CD4-positive, alpha-beta T cell treated with Interleukin-15 for 4 hours (primary cell): ENCODE measurements at regions not wholly inside any gene's neighbourhood (a gene's known extent, or its start where the extent isn't known, plus 50 kb on each side); places are given as distances from the start of the nearest gene placed in this dataset.
"Not testable (repeated sequence)": the region's sequence is repeated elsewhere in the genome, so short reads cannot be mapped to it uniquely, and the experiment has no call there.

Source experiments
- DNase-seq: peaks from one replicate; pipeline ENCODE4 v3.0.0-alpha.2; 2020; ENCODE audit warnings: low spot score

DNA sequence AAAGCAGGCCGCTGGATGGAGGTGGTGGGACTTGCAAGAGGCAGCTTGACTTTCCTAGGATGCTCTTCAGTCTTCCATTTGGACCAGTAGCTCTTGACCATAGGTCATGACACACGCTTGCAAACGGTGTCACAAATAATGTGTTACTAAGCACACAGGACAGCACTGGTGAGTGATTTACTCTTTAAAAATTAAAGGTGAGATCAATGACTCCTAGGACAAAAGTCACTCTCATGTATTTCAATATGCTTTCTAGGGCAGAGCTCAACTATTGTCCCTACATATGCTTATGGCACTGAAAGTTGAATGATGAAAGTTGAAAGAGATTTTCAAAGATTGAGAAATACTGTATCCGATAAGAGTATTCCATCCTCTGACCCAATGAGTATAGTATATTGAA is 496.7 kb downstream of the EBF1 start:
- DNase-seq, result no peak

DNA sequence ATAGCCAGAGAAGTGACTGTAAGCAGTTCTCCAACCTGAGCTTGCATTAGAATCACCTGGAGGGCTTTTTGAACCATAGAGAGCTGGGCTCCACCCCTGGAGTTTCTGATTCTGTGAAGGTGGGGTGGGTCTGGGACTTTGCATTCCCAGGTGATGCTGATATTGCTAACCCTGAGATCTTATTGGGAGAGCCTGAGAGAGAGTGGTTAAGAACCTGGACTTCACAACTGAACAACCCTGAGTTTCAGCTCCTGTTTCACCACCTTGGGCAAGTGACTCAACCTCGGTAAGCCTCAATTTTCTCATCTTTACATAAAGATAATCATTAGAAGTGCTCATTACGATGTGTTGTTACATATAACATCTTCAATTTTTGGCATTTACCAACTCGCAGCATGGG is 498.6 kb downstream of the EBF1 start:
- no peak for DNase-seq

DNA sequence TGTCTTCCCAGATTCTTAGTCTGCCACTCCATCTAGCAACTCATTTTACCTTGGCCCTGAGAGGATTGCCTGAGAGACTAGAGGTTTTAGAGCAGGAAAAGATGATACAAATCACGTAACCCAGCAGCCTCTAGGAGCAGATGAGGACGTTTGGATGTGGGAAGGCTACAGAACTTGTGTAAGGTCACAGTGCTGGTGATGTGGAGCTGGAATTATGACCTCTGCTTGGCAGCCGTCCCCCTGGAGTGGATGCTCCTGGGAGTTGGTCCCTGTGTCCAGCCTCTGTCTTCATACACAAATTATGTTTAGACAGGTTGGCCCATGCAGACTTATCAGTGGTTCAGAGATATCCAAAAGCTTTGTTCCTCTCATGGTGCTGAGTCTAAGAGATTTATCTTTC is 499.0 kb downstream of the EBF1 start:
- no peak for DNase-seq

DNA sequence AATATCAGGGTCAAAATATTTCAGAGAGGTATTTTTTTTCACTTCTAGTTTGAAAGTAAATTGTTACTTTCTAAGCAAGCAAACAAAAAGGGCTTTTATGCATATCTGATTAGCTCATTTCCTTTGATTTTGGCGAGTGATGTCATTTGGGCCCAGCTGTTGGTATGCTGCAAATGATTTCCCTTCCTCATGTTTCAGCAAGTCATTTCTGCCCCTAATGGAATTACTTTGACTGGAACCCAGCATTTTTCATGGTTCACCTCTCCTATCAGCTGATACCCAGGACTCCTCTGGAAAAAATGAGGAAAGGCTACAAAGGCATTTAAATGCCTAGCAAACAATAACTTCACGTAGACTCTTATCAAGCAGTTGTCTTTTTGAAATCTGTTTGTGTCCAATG is 500.6 kb downstream of the EBF1 start:
- DNase-seq, result no peak

DNA sequence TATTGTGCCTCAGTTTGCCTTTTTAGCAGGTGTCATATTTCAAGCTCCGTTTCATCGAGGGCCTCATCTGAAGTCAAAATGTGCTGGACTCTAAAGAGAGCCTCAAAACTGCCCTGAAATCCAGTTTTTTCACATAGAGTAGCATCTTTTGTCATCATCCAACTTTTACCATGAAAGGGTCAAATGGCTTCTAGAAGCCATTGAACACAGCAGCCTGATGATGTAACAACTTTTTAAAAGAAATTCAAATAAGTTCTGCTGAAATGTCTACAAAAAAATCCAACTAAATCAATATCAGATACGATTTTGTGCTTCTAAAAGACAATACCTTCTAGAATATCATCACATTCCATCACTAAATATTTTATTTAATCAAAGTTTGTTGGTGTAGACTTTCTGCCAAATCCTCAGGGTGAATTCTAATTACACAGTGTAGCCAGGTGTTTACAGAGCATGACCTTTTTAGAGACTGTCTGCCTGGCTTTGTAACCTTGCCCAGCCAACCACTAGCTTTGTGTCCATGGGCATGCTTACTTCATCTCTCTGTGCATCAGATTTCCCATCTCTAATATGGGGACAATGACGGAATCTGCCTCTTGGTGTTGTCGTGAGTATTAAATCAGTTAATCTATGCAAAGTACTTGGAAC is 505.0 kb downstream of the EBF1 start:
- no peak for DNase-seq

DNA sequence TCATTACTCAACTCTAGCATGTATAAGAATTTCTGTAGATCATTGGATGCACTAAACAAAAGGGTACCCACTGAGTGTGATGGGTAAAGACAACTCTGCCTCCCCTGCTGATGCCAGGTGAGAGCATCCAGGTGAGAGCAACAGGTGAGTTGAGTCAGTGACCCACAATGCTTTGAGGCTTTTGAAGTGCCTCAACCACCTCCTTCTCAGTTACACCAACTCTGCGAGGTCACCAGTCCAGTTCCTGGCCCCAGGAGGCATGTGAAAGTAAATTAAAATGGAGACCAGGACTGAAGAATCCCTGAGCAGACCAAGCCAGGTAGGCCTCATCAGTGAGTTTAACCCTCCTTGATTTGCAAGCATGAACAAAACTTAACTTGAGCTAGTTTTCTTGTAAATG is 505.8 kb downstream of the EBF1 start:
- no peak for DNase-seq

DNA sequence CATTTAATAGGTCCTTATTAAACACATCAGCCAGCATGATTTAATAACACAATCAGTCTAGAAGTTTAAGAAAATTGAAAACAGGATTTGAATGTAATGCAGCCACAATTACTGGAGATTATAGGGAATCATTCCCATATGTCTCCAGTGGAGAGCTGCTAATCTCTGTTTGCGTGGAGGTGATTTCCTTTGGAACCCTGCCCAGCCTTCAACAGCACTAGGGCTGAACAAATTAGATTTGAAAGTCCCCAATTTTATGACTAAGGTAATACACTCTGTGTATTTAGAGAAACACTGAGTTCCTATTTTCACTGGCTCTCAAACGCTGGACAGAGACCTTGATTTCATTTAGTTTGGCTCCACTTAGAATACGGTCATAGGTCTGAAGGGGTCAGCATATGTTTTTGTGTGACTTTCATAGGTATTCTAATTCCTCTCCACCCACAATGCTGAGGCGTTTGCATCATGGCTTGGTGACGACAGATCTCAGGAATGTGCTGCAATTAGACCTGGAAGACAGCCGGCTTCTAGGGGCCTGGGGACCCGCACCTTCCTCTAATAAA is 508.3 kb downstream of the EBF1 start:
- no peak for DNase-seq

DNA sequence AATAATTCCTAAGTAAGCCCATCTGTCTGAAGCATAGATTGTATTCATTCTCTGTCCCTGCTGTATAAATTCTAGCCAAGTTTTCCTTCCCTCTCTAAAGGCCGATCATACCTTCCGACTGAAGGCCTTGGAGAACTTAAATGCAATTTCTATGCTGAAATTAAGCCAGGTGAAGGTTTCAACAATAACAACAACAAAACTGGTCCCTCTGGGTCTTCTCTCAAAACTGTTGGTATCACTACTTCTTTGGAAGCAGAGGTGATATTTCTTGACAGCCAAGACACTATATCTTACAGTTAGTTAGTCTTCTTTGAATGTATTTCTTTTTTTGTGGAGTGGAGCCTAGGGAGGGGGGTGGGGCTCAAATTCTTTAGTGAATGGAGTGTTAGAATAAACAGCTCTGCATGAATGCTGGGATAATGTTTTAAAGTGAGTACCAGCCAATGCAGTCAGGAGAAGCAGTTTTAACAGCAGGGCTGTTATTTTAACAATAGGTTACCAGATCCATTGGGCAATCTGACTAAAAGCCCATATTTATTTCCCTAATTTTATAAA is 508.9 kb downstream of the EBF1 start:
- no peak for DNase-seq

DNA sequence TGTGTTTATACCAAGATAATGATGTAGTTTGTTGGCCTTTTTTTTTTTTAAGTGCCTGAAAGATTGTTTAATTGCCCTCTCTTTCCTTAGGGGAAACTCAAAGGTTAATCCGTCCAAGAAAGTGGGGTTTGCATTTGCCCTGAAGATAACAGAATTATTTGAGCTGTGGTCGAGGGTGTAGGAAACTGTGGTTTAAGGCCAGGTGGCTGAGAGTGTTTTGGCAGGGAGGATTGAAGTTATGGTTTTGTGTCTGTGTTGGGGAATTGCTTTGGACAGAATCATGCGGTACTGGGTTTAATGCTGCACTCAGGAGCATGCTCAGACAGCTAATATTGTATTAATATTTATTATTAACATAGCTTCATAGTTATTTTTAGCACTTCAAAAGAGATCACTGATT is 509.8 kb downstream of the EBF1 start:
- DNase-seq, result no peak

DNA sequence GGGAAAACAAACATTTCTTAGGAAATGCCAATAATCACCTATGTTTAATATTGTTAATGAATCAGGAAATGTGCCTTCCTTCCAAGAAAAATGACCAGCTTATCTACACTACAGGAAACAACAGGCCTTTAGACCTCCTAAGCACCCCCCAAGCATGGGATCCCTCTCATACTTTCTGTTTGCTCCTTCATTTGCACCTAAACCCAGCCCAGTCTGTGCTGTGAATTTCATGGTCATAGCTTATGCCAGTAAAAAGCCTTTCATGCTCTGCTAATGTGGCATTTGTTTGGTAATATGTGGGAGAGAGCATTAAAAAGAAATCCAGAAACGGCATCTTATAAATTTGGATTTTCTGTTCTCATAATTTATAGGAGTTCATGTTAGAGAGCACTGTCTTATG is 511.1 kb downstream of the EBF1 start:
- no peak for DNase-seq

DNA sequence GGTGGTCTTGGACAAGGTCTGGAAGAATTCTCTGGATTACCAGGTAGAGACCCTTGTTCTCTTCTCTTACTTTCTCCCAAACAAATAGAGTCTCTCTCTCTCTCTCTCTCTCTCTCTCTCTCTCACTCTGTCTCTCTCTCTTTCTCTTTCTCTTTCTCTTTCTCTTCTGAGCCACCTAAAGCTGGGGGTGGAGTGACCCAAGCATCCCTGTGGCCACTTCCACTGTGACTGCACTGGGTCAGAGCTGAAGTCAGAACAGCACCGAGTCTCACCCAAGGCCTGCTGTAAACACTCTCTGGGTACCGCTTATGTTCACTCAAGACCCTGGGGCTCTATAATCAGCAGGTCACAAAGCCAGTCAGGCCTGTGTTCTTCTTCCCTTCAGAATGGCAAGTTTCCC is 513.7 kb downstream of the EBF1 start:
- no peak for DNase-seq

DNA sequence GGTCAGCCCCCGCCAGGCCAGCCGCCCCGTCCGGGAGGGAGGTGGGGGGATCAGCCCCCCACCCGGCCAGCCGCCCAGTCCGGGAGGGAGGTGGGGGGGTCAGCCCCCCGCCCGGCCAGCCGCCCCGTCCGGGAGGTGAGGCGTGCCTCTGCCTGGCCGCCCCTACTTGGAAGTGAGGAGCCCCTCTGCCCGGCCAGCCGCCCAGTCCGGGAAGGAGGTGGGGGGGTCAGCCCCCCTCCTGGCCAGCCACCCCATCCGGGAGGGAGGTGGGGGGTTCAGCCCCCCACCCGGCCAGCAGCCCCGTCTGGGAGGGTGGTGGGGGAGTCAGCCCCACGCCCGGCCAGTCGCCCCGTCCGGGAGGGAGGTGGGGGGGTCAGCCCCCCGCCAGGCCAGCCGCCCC is 517.0 kb downstream of the EBF1 start:
- not testable (repeated sequence) for DNase-seq

DNA sequence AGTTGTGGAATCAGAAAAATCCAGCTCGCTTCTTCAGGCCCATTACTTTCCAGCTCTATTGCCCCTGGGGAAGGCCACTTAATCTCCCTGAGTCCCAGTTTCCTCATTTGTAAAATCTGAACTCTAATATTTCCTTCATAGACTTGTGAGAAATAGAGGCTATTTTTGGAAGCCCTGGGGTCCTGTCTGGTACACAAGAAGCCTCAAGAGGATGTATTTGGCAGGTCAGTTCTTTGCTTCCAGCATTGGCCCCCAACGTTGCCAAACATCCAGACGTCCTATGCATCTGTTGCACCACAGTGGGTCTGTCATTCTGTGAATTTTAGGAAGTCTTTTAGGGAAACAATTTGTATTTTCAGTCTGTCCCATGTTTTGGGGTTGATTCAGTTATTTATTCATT is 525.9 kb downstream of the EBF1 start:
- no peak for DNase-seq

DNA sequence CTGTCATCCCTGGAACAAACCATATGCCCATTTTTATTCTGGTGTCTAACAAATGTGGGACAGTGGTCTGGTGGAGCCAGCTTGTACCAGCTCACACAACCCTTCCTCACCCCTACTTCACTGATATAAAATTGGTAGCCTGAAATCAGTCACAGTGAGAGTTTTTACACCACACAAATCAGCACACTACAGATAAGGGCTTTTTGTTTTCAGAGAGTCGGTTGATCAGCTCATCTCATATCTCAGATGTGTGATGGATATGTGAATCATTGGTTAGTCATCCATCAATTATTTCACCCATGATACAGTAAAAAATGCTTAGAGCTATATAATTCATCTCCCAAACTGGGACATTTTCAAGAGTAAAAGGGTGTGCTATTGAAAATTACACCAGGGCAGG is 529.2 kb downstream of the EBF1 start:
- DNase-seq, result no peak

DNA sequence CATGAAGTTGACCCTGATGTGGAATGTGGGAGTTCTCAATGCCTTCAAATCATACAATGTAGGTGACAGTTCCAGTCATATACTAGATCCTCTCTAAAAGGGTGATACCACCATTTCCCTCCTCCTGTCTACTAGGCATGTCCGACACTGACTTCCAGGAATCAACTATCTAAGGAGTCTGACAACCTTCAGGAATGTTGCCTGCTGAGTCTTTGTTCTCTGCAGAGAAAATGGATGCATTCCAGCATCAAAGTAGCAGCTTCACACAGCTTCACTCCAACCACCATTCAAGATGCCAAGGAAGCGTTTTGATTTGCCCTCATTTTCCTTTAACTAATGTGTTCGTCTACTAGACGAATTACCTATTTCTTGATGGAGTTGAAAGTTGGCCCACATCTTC is 530.2 kb downstream of the EBF1 start:
- DNase-seq, result no peak

DNA sequence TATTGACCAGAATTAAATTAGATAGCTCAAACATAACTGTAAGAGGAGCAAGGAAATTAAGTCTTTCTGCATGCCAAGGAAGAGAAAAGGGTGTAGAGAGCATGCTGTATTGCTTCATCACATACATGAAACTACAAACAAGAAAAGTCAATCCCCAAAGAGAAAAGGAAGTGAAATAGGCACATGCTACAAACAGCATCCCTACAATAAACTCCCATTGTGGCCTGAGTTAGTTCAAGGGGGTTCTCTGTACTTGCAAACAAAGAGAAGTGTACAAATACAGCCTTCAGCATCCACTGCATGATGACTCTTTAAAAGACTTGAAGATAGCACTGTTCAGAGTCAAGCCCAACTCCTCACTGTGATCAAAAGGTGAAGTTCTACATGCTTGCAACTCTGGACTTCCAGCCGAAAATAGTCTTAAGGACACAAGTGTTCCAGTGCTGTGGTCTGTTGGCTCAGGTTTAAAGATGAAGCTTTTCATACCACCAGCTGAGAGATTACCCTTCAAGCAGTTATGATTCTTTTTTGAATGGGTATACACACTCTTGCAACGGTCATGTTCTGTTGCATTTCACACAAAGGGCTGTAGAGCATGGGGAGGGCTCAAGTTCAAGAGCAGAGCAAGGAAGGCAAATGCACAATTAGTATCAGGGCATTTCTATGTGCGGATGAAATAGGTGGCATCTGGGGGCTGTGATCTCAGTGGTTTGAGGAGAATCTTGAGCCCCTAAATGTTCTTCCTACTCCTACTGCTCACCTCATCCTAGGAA is 534.5 kb downstream of the EBF1 start:
- no peak for DNase-seq

DNA sequence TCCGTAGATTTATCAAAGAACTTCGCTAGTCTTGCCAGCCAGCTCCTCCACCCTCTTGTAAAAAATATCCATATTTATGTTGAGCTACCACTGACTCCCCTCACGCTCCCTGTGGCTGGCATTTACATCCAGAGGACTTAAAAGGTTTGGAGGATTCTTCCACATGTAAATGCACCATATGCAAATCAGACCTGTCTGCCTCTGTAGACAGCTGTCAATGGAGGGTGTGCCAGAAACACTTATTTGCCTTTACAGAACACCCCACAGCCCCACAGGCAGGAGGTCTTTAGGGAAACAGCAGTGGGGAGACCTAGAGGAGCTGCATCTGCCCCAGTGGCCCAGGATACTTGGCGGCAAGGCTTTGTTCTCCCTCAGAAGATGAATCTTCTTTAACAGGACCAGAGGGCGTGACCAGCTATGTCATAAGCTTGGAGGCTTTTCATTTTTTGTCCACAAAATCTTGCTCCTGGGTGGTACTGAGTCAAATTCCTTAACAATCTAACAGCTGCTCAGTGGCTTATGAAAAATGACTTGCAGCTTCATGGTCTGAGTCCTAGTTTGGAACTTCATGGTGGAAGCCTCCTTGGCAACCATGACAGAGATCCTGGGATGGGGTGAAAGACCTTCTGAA is 535.8 kb downstream of the EBF1 start:
- no peak for DNase-seq

DNA sequence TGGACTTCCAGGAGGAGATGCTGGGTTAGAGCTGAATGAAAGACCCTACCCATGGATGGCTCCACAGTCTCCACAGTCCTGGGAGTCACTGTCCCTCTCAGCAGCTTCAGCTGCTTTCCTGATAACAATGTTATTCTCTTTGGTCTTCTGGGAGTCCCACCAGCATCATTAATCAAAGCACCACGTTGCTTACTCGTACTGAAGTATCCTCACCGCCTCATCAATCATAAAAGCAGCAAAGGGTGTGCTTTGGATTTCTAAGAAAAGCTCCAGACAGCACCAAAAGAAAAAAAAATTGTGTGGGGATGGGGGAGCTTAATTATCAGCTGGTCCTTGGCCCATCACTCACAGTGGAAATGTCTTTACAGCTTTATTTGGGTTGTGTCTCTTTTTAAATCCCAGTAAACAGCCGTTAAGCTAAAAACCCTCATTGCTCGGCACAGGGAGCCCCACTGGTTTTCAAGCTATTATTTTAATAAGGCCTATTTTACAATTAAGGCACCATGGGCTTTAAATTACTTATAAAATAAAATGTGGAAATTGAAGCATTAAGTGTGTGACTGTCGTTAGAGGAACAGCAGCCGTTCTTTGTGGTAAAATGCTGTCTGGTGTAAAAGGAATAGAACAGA is 538.0 kb downstream of the EBF1 start:
- DNase-seq, result no peak

DNA sequence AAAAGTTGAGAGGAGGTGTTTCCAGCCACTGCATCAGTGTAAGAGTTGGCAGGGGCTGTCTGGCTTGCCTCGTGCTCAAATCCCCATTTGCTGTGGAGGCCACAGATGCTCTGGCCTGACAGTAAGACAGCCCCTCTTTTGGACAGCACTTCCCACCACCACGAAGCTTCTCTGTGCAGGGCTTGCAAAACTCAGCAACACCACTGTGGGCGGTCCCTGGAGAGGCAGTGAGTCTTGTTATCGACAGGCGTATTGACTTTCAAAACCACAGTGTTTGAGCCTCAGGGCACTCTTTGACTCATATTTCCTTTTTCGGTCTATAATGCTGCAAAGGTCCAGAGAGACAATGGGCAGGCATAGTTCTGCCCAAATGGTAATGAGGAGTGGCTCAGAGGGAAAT is 539.5 kb downstream of the EBF1 start:
- DNase-seq, result no peak

DNA sequence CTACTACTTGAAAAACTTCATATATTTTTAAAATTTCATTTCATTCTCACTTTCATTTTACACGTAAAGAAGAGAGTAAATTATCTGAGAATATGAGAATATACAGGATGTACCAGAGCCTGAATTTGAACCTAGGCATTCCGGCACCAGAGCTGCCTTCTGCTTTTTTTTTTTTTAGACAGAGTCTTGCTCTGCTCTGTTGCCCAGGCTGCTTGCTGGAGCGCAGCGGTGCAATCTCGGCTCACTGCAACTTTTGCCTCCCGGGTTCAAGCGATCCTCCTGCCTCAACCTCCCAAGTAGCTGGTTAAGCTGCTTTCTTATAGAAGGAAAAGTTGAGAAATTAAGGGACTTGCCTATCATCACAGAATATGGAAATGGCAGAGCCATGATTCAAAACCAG is 540.1 kb downstream of the EBF1 start:
- no peak for DNase-seq

DNA sequence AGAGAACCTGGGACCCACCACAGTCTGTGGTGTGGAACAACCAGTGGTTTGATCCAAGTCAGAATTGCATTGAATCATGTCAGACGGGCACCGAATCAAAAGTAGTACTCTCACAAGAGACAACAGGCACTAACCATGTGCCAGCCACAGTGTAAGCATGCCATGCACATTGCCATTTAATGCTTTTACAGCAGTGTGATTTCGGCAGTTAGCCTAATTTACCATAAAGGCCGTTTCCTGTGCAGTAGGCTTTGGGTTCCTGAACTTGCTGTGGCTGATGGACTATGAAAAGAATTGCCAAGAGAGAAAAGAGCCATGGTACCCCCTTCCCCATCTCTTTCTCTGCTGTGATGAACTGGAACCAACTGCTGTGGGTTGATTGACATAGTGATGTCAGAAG is 540.6 kb downstream of the EBF1 start:
- DNase-seq, result no peak

DNA sequence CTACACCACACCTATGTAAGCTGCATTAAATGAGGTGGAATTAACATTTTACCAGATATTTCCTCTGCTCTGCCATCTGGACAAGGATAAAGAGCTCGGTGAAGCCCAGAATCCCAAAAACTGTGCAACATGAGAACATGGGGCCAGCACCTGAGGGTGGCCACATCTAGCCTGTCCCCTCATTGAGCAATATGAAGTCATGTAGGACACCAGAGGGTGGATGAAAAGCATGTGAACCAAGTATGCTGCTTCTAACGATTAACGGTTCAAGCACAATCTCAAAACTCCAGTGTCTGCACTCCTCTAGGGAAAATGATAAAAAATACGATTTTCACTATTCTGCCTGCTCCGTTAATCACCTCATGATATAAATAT is 545.8 kb downstream of the EBF1 start:
- DNase-seq, result no peak
